ENCODE measurements at regions not wholly inside any gene's neighbourhood (a gene's known extent, or its start where the extent isn't known, plus 50 kb on each side); places are given as distances from the start of the nearest gene placed in this dataset.

GRCh38 chr2:22882643-22883042 lies 502.3 kb upstream of the KLHL29 start:
- no peak for DNase-seq

GRCh38 chr2:22883054-22883453 lies 501.9 kb upstream of the KLHL29 start:
- DNase-seq, result no peak

GRCh38 chr2:22885245-22885644 lies 499.7 kb upstream of the KLHL29 start:
- no peak for DNase-seq

GRCh38 chr2:22887426-22887825 lies 497.6 kb upstream of the KLHL29 start:
- DNase-seq, result no peak

GRCh38 chr2:22887845-22888244 lies 497.1 kb upstream of the KLHL29 start:
- DNase-seq, result no peak

GRCh38 chr2:22890132-22890531 lies 494.8 kb upstream of the KLHL29 start:
- no peak for DNase-seq

- DNase-seq, result no peak
Observed at GRCh38 chr2:22893761-22894517, 491.0 kb upstream of the KLHL29 start.

- DNase-seq, result no peak
Observed at GRCh38 chr2:22894761-22895160, 490.2 kb upstream of the KLHL29 start.

GRCh38 chr2:22897428-22897827 lies 487.6 kb upstream of the KLHL29 start:
- no peak for DNase-seq

- DNase-seq, result no peak
Observed at GRCh38 chr2:22900674-22901073, 484.3 kb upstream of the KLHL29 start.

- DNase-seq, result no peak
Observed at GRCh38 chr2:22901471-22902179, 483.4 kb upstream of the KLHL29 start.

GRCh38 chr2:22902180-22902550 lies 482.8 kb upstream of the KLHL29 start:
- DNase-seq, result no peak

- no peak for DNase-seq
Observed at GRCh38 chr2:22902662-22903165, 482.3 kb upstream of the KLHL29 start.

- DNase-seq, result no peak
Observed at GRCh38 chr2:22903616-22904015, 481.4 kb upstream of the KLHL29 start.

GRCh38 chr2:22904126-22904684 lies 480.8 kb upstream of the KLHL29 start:
- peak in 1 of 2 donors; percentile 14 for DNase-seq

GRCh38 chr2:22907330-22907729 lies 477.6 kb upstream of the KLHL29 start:
- DNase-seq, result no peak

- DNase-seq, result no peak
Observed at GRCh38 chr2:22912398-22912797, 472.6 kb upstream of the KLHL29 start.

GRCh38 chr2:22929998-22930397 lies 455.0 kb upstream of the KLHL29 start:
- no peak for DNase-seq

- DNase-seq, result no peak
Observed at GRCh38 chr2:22930781-22931180, 454.2 kb upstream of the KLHL29 start.

- no peak for DNase-seq
Observed at GRCh38 chr2:22932288-22932687, 452.7 kb upstream of the KLHL29 start.

- no peak for DNase-seq
Observed at GRCh38 chr2:22934747-22935146, 450.2 kb upstream of the KLHL29 start.

- DNase-seq, result no peak
Observed at GRCh38 chr2:22942441-22942840, 442.5 kb upstream of the KLHL29 start.

- DNase-seq, result no peak
Observed at GRCh38 chr2:22944143-22944542, 440.8 kb upstream of the KLHL29 start.

GRCh38 chr2:22946553-22946952 lies 438.4 kb upstream of the KLHL29 start:
- DNase-seq, result no peak
